OCI-LY3 (cell line): ENCODE measurements at regions not wholly inside any gene's neighbourhood (a gene's known extent, or its start where the extent isn't known, plus 50 kb on each side); places are given as distances from the start of the nearest gene placed in this dataset.

Experiments used
- EZH2phosphoT487 ChIP-seq: fragments of 200-600 bp; shearing (Covaris generic); IDR thresholded peaks from 2 replicates; pipeline ENCODE4 v1.6.1; 2018; ENCODE audit warnings: antibody characterized with exemption, mixed run types, low read depth
- TF ChIP-seq, protein P1 (sequence below): fragments of 200-600, 300-600 bp; sonication (generic); IDR thresholded peaks from 2 replicates; pipeline ENCODE4 v1.5.1; 2014; ENCODE audit warnings: antibody characterized with exemption, low read length, low read depth

DNA sequence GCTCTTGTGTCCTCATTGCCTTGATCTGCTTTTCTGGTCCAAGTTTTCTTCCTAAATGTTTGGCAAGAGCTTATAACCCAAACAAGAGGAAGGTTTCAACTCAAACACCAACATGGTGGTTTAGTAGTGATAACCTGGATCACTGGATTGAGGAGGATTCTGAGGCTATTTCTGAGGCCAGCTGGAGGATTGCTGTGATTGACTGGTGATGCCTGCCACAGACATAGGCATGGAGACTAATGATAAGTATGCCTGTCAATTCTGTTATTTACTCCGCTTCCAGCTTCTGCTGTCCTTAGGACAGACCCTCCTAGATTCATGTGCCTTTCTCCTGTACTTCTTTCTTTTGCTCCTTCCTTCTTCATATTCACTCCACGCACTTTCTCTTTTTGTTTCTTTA, 150.5 kb downstream of the SHQ1 start:
- TF ChIP-seq, protein P1, sequence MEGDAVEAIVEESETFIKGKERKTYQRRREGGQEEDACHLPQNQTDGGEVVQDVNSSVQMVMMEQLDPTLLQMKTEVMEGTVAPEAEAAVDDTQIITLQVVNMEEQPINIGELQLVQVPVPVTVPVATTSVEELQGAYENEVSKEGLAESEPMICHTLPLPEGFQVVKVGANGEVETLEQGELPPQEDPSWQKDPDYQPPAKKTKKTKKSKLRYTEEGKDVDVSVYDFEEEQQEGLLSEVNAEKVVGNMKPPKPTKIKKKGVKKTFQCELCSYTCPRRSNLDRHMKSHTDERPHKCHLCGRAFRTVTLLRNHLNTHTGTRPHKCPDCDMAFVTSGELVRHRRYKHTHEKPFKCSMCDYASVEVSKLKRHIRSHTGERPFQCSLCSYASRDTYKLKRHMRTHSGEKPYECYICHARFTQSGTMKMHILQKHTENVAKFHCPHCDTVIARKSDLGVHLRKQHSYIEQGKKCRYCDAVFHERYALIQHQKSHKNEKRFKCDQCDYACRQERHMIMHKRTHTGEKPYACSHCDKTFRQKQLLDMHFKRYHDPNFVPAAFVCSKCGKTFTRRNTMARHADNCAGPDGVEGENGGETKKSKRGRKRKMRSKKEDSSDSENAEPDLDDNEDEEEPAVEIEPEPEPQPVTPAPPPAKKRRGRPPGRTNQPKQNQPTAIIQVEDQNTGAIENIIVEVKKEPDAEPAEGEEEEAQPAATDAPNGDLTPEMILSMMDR: no peak
- no peak for TF ChIP-seq EZH2phosphoT487
